GM18508 (cell line): ENCODE measurements at regions not wholly inside any gene's neighbourhood (a gene's known extent, or its start where the extent isn't known, plus 50 kb on each side); places are given as distances from the start of the nearest gene placed in this dataset.

Experiments used
- ATAC-seq: cut with Tn5 transposase; IDR thresholded peaks from one replicate; pipeline ENCODE4 v1.9.1; 2021; ENCODE audit warnings: moderate number of reproducible peaks; ENCODE audit not compliant: insufficient read depth, unreplicated experiment

DNA sequence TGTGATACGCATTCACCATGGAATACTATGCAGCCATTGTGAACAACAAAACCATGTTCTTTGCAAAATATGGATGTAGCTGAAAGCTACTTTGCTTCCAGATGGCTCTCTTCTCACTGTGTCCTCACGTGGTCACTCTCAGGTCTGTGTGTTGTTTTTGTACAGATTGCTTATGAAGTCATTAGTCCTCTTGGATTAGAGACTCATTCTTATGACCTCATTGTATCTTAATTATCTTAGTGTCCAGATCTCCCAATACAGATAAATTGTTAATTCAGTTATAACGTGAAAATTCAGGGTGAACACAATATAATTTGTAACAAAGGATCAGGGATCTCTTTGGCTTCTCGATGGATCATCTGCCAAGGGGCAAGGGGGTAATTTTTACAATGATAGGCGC, 100.4 kb upstream of the TOP3B start:
- no peak for ATAC-seq

DNA sequence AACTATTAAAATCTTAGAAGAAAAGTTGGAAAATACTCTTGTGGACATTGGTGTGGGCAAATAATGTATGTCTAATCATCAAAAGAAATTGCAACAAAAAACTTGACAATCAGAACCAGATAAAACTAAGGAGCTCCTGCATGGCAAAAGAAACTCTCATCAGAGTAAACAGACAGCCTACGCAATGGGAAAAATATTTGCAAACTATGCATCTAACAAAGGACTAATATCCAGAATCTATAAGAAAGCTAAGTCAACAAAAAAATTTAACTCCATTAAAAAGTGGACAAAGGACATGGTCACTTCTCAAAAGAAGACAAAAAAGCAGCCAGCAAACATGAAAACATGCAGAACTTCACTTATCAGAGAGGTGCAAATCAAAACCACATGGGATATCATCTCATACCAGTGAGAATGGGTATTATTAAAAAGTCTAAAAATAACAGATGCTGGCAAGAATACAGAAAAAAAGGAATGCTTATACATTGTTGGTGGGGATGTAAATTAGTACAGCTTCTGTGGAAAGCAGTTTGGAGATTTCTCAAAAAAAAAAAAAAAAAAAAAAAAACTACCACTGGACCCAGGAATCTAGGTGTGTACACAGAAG, 99.7 kb upstream of the TOP3B start:
- no peak for ATAC-seq

DNA sequence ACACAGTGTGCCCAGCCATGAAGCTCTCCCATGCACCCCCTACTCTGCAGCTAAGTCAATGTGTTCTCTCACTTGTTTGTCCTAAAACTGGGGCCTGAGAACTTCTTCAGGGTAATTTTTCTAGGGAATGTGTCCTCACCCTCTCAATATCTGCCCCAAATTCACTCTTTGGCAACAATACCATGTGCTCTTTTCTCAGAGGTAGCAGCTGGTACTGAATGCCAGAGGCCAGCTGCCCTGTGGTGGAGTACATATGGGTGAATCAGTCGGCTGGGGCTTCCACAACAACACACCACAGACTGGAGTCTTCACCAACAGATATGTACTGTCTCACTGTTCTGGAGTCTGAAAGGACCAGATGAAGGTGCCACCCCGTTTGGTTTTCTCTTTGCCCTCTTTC, 97.7 kb upstream of the TOP3B start:
- no peak for ATAC-seq

GRCh38 chr22:22079404-22080148, 97.0 kb upstream of the TOP3B start:
- no peak for ATAC-seq

DNA sequence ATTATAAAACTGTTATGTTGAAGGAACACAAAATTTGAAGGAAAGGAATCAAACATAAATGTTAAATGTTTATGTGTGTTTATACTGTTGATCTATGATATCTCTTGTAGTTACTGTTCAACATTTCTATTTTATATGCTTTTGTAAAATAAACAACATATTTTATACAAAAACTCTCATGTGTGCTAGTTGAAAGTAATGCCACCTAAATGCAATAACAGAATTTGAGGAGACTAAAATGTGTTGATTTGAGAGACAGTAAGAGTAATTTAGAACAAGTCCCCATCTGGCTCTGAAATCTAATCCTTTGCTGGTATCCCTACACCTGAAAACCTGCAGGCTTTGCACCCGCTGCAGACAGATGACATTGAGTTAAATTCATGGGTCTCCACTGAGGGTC, 95.7 kb upstream of the TOP3B start:
- ATAC-seq, result no peak

DNA sequence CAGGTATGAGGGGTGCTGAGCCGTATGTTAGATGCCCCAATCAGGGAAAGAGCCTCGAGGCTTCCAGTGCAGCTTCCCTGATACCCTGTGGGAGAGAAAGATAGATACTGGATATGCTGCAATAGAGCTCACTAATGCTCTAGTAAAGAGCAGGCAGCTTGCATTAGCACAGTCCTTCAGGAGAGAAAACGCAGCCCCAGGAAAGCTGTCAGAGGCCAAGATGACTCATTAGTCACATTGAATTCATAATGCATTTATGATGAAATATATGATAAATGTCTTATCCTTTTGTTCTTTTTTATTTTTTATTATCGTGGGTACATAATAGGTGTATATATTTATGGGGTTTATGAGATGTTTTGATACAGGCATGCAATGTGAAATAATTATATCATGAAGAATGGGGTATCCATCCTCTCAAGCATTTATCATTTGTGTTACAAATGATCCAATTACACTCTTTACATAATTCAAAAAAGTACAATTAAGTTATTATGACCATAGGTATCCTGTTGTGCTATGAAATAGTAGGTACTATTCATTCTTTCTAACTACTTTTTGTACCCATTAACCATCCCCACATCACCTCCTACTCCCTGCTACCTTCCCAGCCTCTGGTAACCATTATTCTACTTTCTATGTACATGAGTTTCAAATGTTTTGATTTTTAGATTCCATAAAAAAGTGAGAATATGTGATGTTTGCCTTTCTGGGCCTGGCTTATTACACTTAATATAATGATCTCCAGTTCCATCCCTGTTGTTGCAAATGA, 94.5 kb upstream of the TOP3B start:
- no peak for ATAC-seq

- ATAC-seq, result no peak
Measured at GRCh38 chr22:22076361-22076760, 93.8 kb upstream of the TOP3B start.

GRCh38 chr22:22075382-22076163, 93.0 kb upstream of the TOP3B start:
- no peak for ATAC-seq

- no peak for ATAC-seq
Measured at GRCh38 chr22:22074634-22075381, 92.2 kb upstream of the TOP3B start.

GRCh38 chr22:22073769-22074561, 91.4 kb upstream of the TOP3B start:
- no peak for ATAC-seq

- ATAC-seq, result no peak
Measured at GRCh38 chr22:22072169-22072836, 89.7 kb upstream of the TOP3B start.

GRCh38 chr22:22071455-22071854, 88.9 kb upstream of the TOP3B start:
- ATAC-seq, result no peak

DNA sequence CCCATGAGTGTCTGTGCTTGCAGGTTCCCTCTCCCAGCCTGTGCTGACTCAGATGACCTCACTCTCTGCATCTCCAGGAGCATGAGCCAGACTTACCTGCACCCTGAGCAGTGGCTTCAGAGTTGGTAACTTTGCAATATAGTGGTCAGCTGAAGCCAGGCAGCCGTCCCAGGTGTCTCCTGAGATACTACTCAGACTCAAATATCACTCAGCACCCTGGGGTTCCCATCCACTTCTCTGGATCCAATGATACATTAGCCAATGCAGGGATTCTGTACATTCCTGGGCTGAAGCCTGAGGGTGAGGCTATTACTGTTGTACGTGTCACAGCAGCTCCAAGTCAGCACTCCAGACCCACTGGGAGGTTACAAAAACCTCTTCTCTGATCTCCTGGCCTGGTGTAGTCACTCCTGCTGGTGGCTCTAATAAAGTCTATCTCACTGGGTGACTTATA, 87.8 kb upstream of the TOP3B start:
- no peak for ATAC-seq

- no peak for ATAC-seq
Measured at GRCh38 chr22:22069450-22070370, 87.1 kb upstream of the TOP3B start.

- ATAC-seq, result no peak
Measured at GRCh38 chr22:22068657-22069056, 86.1 kb upstream of the TOP3B start.

DNA sequence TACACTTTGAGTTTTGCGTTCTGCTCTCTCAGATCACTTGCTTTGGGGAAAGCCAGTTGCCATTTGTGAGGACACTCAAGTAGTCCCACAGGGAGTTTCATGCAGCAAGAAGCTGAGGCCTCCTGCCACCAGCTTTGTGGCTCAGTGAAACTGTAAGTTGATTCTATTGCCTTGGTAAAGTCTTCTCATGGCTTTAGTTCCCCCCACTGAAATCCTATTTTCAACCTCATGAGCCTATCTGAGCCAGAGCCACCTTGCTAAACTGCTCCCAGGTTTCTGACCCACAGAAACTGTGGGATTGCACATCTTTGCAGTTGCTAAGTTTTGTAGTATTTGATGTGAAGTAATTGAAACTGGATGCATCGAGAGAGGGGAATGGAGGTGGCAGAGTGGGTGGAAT, 85.4 kb upstream of the TOP3B start:
- no peak for ATAC-seq

DNA sequence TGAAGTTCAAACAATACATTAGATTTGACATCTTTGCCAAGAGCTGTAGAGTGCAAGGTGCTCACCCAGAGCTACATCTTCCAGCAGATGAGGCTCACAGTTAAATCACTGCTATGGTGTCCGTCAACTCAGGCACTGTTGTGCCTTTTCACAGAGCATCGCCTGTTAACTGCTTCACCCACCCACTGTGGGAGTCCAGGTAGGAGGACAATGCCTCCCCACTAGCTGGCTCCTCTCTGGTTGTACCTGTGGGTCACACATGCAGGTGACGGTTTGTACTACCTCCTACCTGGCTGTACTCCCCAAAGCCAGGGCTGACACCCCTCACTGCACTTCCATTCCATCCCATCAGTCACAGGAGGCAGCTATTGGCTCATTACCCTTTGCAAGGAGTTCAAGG, 84.6 kb upstream of the TOP3B start:
- ATAC-seq, result no peak

GRCh38 chr22:22064580-22064979, 82.0 kb upstream of the TOP3B start:
- ATAC-seq, result no peak
